A673 (cell line): ENCODE measurements at regions not wholly inside any gene's neighbourhood (a gene's known extent, or its start where the extent isn't known, plus 50 kb on each side); places are given as distances from the start of the nearest gene placed in this dataset.

Experiments
- BruUV-seq: library from RNA; stranded (reverse); fragments of 400-500 nt; replicated peaks from 2 replicates; lab custom pipeline; 2021; lab: Mats Ljungman, UMichigan
- CTCF ChIA-PET: fragments of 300-600 bp; sonication (Branson Sonifier 250); formaldehyde crosslinking; loops from one replicate; lab custom pipeline; 2022; ENCODE audit warnings: antibody characterized with exemption; lab: Charles Lee
- POLR2A ChIA-PET: fragments of 300-600 bp; sonication (Branson Sonifier 250); formaldehyde crosslinking; loops from one replicate; lab custom pipeline; 2022; ENCODE audit warnings: antibody characterized with exemption; ENCODE audit not compliant: low non-redundant PET; lab: Charles Lee
- DNase-seq: peaks from one replicate; pipeline ENCODE4 v3.0.0-alpha.2; 2015; ENCODE audit warnings: low spot score
- H3K27ac ChIP-seq: fragments of 200-600 bp; sonication (generic); 2 replicates; pipeline ENCODE4 v1.5.1; 2016; ENCODE audit warnings: mixed run types, low read depth, mild to moderate bottlenecking, mixed read lengths, antibody characterized with exemption, low read length; ENCODE audit not compliant: poor library complexity, severe bottlenecking
- H3K27me3 ChIP-seq: fragments of 200-600 bp; sonication (generic); replicated peaks from 2 replicates; pipeline ENCODE4 v1.6.1; 2017; ENCODE audit warnings: mixed run types, low read depth, mild to moderate bottlenecking, mixed read lengths, antibody characterized with exemption, low read length; ENCODE audit not compliant: insufficient read depth, poor library complexity
- H3K36me3 ChIP-seq: fragments of 200-600 bp; sonication (generic); 2 replicates; pipeline ENCODE4 v1.6.1; 2016; ENCODE audit warnings: mixed run types, mild to moderate bottlenecking, mixed read lengths, antibody characterized with exemption, low read length; ENCODE audit not compliant: insufficient read depth, poor library complexity, severe bottlenecking
- H3K4me1 ChIP-seq: fragments of 200-600 bp; sonication (generic); 2 replicates; pipeline ENCODE4 v1.6.1; 2017; ENCODE audit warnings: mixed run types, mild to moderate bottlenecking, mixed read lengths, antibody characterized with exemption, low read length; ENCODE audit not compliant: insufficient read depth, poor library complexity, severe bottlenecking
- H3K4me3 ChIP-seq: fragments of 200-600 bp; sonication (generic); 2 replicates; pipeline ENCODE4 v1.5.1; 2016; ENCODE audit warnings: low read depth, mixed run types, mild to moderate bottlenecking, mixed read lengths, low read length; ENCODE audit not compliant: poor library complexity, severe bottlenecking
- H3K9me3 ChIP-seq: fragments of 200-600 bp; sonication (generic); 2 replicates; pipeline ENCODE4 v1.6.1; 2016; ENCODE audit warnings: mixed run types, low read depth, mild to moderate bottlenecking, mixed read lengths, antibody characterized with exemption, low read length; ENCODE audit not compliant: poor library complexity, severe bottlenecking
- EZH2 ChIP-seq: fragments of 200-600 bp; sonication (generic); IDR thresholded peaks from 2 replicates; pipeline ENCODE4 v1.6.1; 2017; ENCODE audit warnings: borderline replicate concordance, low read depth, mild to moderate bottlenecking, mixed read lengths, antibody characterized with exemption, low read length; ENCODE audit not compliant: poor library complexity, severe bottlenecking
- intact Hi-C: fragments of 100-400 bp; cut with micrococcal nuclease; formaldehyde crosslinking; loops from one replicate; pipeline ENCODE4 v1.10.0; 2022; ENCODE audit not compliant: unreplicated experiment
- TF ChIP-seq, protein P1 (sequence below): fragments of 300-800, 200-600 bp; sonication (generic); conservative IDR thresholded peaks from 2 replicates; pipeline ENCODE4 v1.5.1; 2017; ENCODE audit warnings: low read depth, mild to moderate bottlenecking, antibody characterized with exemption, low read length, moderate library complexity, mixed read lengths

DNA sequence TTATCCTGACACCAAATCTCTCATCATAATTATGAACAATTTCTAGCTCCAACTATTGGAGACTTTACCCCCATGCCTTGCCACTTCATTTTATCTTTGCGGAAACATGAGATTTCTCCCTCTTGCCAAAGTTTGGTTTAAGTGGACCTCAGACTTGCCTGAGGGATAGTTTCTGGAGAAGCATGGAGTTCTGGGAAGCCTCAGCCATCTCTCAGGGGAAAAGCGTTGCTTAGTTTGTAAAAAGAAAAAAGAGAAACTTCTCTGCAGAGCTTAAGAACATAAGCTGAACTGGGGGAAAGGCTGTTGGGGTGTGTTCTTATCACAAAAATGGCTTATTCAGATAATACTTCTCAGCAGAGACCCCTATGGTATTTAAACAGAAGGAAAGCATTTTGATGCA lies 347.4 kb upstream of the ADAMTS9 start:
- POLR2A ChIA-PET, result no interaction called here
- no peaks in the 10 kb centered on the region for H3K4me1 ChIP-seq
- H3K27me3 ChIP-seq, result no peaks in the 10 kb centered on the region
- intact Hi-C loops, result no loop called here
- H3K9me3 ChIP-seq, result no peaks in the 10 kb centered on the region
- no peak overlapping the region for H3K4me3 ChIP-seq
- no peaks in the 10 kb centered on the region for H3K36me3 ChIP-seq
- TF ChIP-seq, protein P1, sequence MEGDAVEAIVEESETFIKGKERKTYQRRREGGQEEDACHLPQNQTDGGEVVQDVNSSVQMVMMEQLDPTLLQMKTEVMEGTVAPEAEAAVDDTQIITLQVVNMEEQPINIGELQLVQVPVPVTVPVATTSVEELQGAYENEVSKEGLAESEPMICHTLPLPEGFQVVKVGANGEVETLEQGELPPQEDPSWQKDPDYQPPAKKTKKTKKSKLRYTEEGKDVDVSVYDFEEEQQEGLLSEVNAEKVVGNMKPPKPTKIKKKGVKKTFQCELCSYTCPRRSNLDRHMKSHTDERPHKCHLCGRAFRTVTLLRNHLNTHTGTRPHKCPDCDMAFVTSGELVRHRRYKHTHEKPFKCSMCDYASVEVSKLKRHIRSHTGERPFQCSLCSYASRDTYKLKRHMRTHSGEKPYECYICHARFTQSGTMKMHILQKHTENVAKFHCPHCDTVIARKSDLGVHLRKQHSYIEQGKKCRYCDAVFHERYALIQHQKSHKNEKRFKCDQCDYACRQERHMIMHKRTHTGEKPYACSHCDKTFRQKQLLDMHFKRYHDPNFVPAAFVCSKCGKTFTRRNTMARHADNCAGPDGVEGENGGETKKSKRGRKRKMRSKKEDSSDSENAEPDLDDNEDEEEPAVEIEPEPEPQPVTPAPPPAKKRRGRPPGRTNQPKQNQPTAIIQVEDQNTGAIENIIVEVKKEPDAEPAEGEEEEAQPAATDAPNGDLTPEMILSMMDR, result no peak
- no peak for TF ChIP-seq EZH2
- DNase-seq, result no peak
- no TSS peak for BruUV-seq
- H3K27ac ChIP-seq, result no peak overlapping the region
- CTCF ChIA-PET, result no interaction called here

DNA sequence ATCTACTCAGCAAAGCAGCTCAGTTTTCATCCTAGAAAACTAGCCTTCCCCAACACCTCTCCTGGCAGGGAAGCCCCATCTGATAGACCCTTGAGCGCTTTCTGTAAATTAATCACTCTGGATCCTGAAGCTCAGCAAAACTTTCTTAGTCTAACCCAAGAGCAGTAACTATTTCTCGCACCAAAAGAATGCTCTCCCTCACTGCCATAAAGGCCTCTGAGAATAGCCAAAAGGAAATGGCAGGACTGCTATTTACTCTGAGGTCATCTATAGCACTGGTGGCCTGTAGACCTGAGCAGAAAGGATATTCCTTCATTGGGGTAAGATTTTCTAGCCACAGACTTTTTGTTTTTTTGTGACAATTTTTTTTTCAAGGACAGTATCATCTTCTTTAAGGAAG lies 345.8 kb upstream of the ADAMTS9 start:
- BruUV-seq, result no TSS peak
- no peaks in the 10 kb centered on the region for H3K9me3 ChIP-seq
- H3K4me1 ChIP-seq, result no peaks in the 10 kb centered on the region
- H3K4me3 ChIP-seq, result no peak overlapping the region
- intact Hi-C loops, result no loop called here
- ChIA-PET CTCF (no interaction called here), POLR2A (no interaction called here)
- no peak for DNase-seq
- H3K36me3 ChIP-seq, result no peaks in the 10 kb centered on the region
- no peak for TF ChIP-seq EZH2
- TF ChIP-seq, protein P1, result no peak
- H3K27me3 ChIP-seq, result no peaks in the 10 kb centered on the region
- H3K27ac ChIP-seq, result no peak overlapping the region

DNA sequence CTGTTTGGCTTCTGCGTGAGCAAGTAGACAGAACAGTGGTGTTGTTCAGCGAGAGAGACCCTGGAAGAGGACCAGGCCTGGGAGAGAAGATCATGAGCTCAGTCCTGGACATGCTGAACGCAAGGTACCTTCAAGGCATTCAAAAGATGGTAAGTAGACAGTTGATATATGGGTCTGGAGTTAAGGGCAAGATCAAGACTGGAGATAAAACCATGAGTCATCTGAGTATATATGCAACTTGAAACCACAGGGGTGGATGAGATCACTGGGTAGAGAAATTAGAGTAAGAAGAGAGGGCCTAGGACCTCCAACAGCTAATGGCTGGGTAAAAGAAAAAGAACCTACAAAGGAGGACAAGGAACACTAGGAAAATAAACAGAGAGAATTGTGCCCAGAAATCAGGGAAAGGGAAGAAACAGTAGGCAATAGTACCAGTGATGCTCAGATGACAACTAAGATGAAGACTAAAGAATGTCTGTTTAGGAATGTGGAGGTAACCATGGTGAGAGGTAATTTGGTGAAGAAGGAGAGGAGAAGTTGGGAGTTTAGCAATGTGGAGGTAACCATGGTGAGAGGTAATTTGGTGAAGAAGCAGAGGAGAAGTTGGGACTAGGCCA lies 343.2 kb upstream of the ADAMTS9 start:
- BruUV-seq, result no TSS peak
- Histone ChIP-seq H3K27me3 (no peaks in the 10 kb centered on the region), H3K36me3 (no peaks in the 10 kb centered on the region), H3K27ac (no peak overlapping the region), H3K9me3 (no peaks in the 10 kb centered on the region), H3K4me1 (no peaks in the 10 kb centered on the region), H3K4me3 (no peak overlapping the region)
- POLR2A ChIA-PET, result no interaction called here
- CTCF ChIA-PET, result no interaction called here
- intact Hi-C loops, result no loop called here
- TF ChIP-seq EZH2, result no peak
- TF ChIP-seq, protein P1, result no peak
- DNase-seq, result peak; percentile 68
